WTC11 (cell line): ENCODE measurements at regions not wholly inside any gene's neighbourhood (a gene's known extent, or its start where the extent isn't known, plus 50 kb on each side); places are given as distances from the start of the nearest gene placed in this dataset.

Experiments
- ATAC-seq: fragments of 200-7000 bp; cut with Tn5 transposase; 2 replicates; pipeline ENCODE4 v1.10.0; 2021; ENCODE audit warnings: mild to moderate bottlenecking, moderate library complexity
- CTCF ChIA-PET: fragments of 300-600 bp; sonication (Branson Sonifier 250); formaldehyde crosslinking; loops from one replicate; lab custom pipeline; 2021; ENCODE audit warnings: antibody characterized with exemption; lab: Charles Lee
- POLR2A ChIA-PET: fragments of 350-600 bp; sonication (Branson Sonifier 250); formaldehyde crosslinking; loops from one replicate; lab custom pipeline; 2021; ENCODE audit warnings: antibody characterized with exemption; lab: Charles Lee
- DNase-seq: peaks from one replicate; pipeline ENCODE4 v3.0.0; 2021; ENCODE audit warnings: low spot score
- H3K27ac Mint-ChIP-seq: 2 replicates; pipeline ENCODE4 v1.8.0; 2021; ENCODE audit warnings: mixed read lengths
- H3K27me3 Mint-ChIP-seq: 2 replicates; pipeline ENCODE4 v1.8.0; 2021; ENCODE audit warnings: low read depth, mild to moderate bottlenecking, moderate library complexity, mixed read lengths
- H3K36me3 Mint-ChIP-seq: 2 replicates; pipeline ENCODE4 v1.8.0; 2021; ENCODE audit warnings: mixed read lengths
- H3K4me1 Mint-ChIP-seq: 2 replicates; pipeline ENCODE4 v1.8.0; 2022; ENCODE audit warnings: mixed read lengths
- H3K4me3 Mint-ChIP-seq: 2 replicates; pipeline ENCODE4 v1.8.0; 2021; ENCODE audit warnings: mild to moderate bottlenecking, moderate library complexity, mixed read lengths
- H3K9me3 Mint-ChIP-seq: 2 replicates; pipeline ENCODE4 v1.8.0; 2021; ENCODE audit warnings: mixed read lengths
- ATF1 ChIP-seq: sonication (generic); formaldehyde crosslinking; IDR thresholded peaks from 2 replicates; pipeline ENCODE4 v1.8.1; 2023; ENCODE audit warnings: mild to moderate bottlenecking, moderate library complexity, missing genetic modification reagents
- ATF3 ChIP-seq: sonication (generic); formaldehyde crosslinking; conservative IDR thresholded peaks from 2 replicates; pipeline ENCODE4 v1.8.1; 2022; ENCODE audit warnings: mild to moderate bottlenecking, missing genetic modification reagents
- CBFB ChIP-seq: sonication (generic); formaldehyde crosslinking; IDR thresholded peaks from 2 replicates; pipeline ENCODE4 v1.8.1; 2022; ENCODE audit warnings: mild to moderate bottlenecking, low read depth, missing genetic modification reagents
- EMX1 ChIP-seq: fragments of 250-450 bp; sonication (Bioruptor Pico); IDR thresholded peaks from 2 replicates; pipeline ENCODE4 v1.8.0; 2021; ENCODE audit warnings: mild to moderate bottlenecking
- ERG ChIP-seq: fragments of 250-450 bp; sonication (Bioruptor Pico); IDR thresholded peaks from 2 replicates; pipeline ENCODE4 v1.8.0; 2021; ENCODE audit warnings: mild to moderate bottlenecking
- ETV6 ChIP-seq: sonication (generic); formaldehyde crosslinking; IDR thresholded peaks from 2 replicates; pipeline ENCODE4 v1.8.1; 2022; ENCODE audit warnings: mild to moderate bottlenecking, missing genetic modification reagents
- FOXJ3 ChIP-seq: sonication (generic); formaldehyde crosslinking; IDR thresholded peaks from 2 replicates; pipeline ENCODE4 v1.9.0; 2021; ENCODE audit warnings: missing genetic modification reagents, mild to moderate bottlenecking, borderline replicate concordance
- FOXP1 ChIP-seq: sonication (generic); formaldehyde crosslinking; IDR thresholded peaks from 2 replicates; pipeline ENCODE4 v1.8.0; 2022; ENCODE audit warnings: missing genetic modification reagents, mild to moderate bottlenecking, moderate library complexity, borderline replicate concordance
- GRHL2 ChIP-seq: fragments of 250-450 bp; sonication (Bioruptor Pico); IDR thresholded peaks from 2 replicates; pipeline ENCODE4 v1.8.0; 2022; ENCODE audit warnings: mild to moderate bottlenecking, moderate library complexity; ENCODE audit not compliant: insufficient replicate concordance, severe bottlenecking
- PREB ChIP-seq: sonication (generic); formaldehyde crosslinking; IDR thresholded peaks from 2 replicates; pipeline ENCODE4 v1.8.1; 2022; ENCODE audit warnings: mild to moderate bottlenecking, missing genetic modification reagents, moderate library complexity, borderline replicate concordance
- RELA ChIP-seq: sonication (generic); formaldehyde crosslinking; IDR thresholded peaks from 2 replicates; pipeline ENCODE4 v1.8.1; 2022; ENCODE audit warnings: missing genetic modification reagents, mild to moderate bottlenecking, borderline replicate concordance
- TCF7 ChIP-seq: sonication (generic); formaldehyde crosslinking; IDR thresholded peaks from 2 replicates; pipeline ENCODE4 v1.8.0; 2022; ENCODE audit warnings: mild to moderate bottlenecking, low read depth, missing genetic modification reagents, moderate library complexity
- TEAD4 ChIP-seq: sonication (generic); formaldehyde crosslinking; IDR thresholded peaks from 2 replicates; pipeline ENCODE4 v1.8.0; 2022; ENCODE audit warnings: mild to moderate bottlenecking, missing genetic modification reagents
- TP53 ChIP-seq: sonication (generic); formaldehyde crosslinking; IDR thresholded peaks from 2 replicates; pipeline ENCODE4 v1.8.1; 2023; ENCODE audit warnings: mild to moderate bottlenecking, missing genetic modification reagents
- USF1 ChIP-seq: sonication (generic); formaldehyde crosslinking; IDR thresholded peaks from 2 replicates; pipeline ENCODE4 v1.8.0; 2022; ENCODE audit warnings: mild to moderate bottlenecking, missing genetic modification reagents
- USF2 ChIP-seq: sonication (generic); formaldehyde crosslinking; IDR thresholded peaks from 2 replicates; pipeline ENCODE4 v1.8.1; 2023; ENCODE audit warnings: mild to moderate bottlenecking, missing genetic modification reagents, moderate library complexity
- ZMAT4 ChIP-seq: fragments of 250-450 bp; sonication (Bioruptor Pico); IDR thresholded peaks from 2 replicates; pipeline ENCODE4 v1.9.0; 2021; ENCODE audit warnings: mild to moderate bottlenecking
- ZNF138 ChIP-seq: sonication (generic); formaldehyde crosslinking; conservative IDR thresholded peaks from 2 replicates; pipeline ENCODE4 v1.8.1; 2022; ENCODE audit warnings: mild to moderate bottlenecking, moderate library complexity, missing genetic modification reagents
- ZNF232 ChIP-seq: sonication (generic); formaldehyde crosslinking; IDR thresholded peaks from 2 replicates; pipeline ENCODE4 v1.8.0; 2022; ENCODE audit warnings: mild to moderate bottlenecking, missing genetic modification reagents
- ZNF317 ChIP-seq: sonication (generic); formaldehyde crosslinking; IDR thresholded peaks from 2 replicates; pipeline ENCODE4 v1.8.1; 2023; ENCODE audit warnings: low read depth, mild to moderate bottlenecking, moderate library complexity, missing genetic modification reagents, borderline replicate concordance

GRCh38 chr2:883260-883802 is 67.3 kb upstream of the SNTG2 start (continued):
- TF ChIP-seq USF1 (CRISPR knock-in tag): no peak

GRCh38 chr2:881204-881918 is 69.3 kb upstream of the SNTG2 start:
- Mint-ChIP-seq H3K4me1 (peaks cover 30% of the 10 kb centered on the region), H3K4me3 (no peak overlapping the region), H3K9me3 (peaks cover 8% of the 10 kb centered on the region; the same call in 1 of the 2 replicates), H3K27me3 (peaks cover 78% of the 10 kb centered on the region), H3K27ac (no peak overlapping the region), H3K36me3 (no peaks in the 10 kb centered on the region)
- ChIA-PET CTCF (interaction anchor here (0.8 kb wide), 1 partner anchor 166 kb away, joined by 3 read pairs; no protein-coding TSS in a partner anchor), POLR2A (no interaction called here)
- TF ChIP-seq ZNF232 (no peak), TP53 (no peak), PREB (no peak), EMX1 (CRISPR knock-in tag) (no peak), FOXP1 (CRISPR knock-in tag) (no peak), GRHL2 (CRISPR knock-in tag) (no peak), RELA (CRISPR knock-in tag) (no peak), ETV6 (CRISPR knock-in tag) (no peak), ERG (CRISPR knock-in tag) (no peak), ATF1 (no peak), USF2 (CRISPR knock-in tag) (no peak), ATF3 (CRISPR knock-in tag) (no peak), TEAD4 (CRISPR knock-in tag) (no peak), TCF7 (CRISPR knock-in tag) (no peak), ZMAT4 (CRISPR knock-in tag) (no peak), ZNF317 (CRISPR knock-in tag) (no peak), FOXJ3 (CRISPR knock-in tag) (no peak), ZNF138 (CRISPR knock-in tag) (no peak), CBFB (CRISPR knock-in tag) (no peak)
- DNase-seq (no peak), ATAC-seq (no peak)
